OCI-LY1 (cell line): ENCODE measurements at regions not wholly inside any gene's neighbourhood (a gene's known extent, or its start where the extent isn't known, plus 50 kb on each side); places are given as distances from the start of the nearest gene placed in this dataset.

ENCODE experiments used
- CTCF ChIP-seq: fragments of 200-600 bp; sonication (generic), shearing (Covaris generic); IDR thresholded peaks from 2 replicates; pipeline ENCODE4 v1.5.1; 2017; ENCODE audit warnings: mild to moderate bottlenecking, antibody characterized with exemption, low read length, moderate library complexity, mixed read lengths
- EZH2 ChIP-seq: fragments of 200-600 bp; sonication (generic), shearing (Covaris generic); IDR thresholded peaks from 2 replicates; pipeline ENCODE4 v1.8.0; 2017; ENCODE audit warnings: borderline replicate concordance, mixed run types, mild to moderate bottlenecking, antibody characterized with exemption, low read length, moderate library complexity, mixed read lengths

- TF ChIP-seq CTCF, result no peak
- TF ChIP-seq EZH2, result no peak
Observed at GRCh38 chr5:111935009-111935408, 178.0 kb upstream of the NREP start.
